ENCODE measurements at regions not wholly inside any gene's neighbourhood (a gene's known extent, or its start where the extent isn't known, plus 50 kb on each side); places are given as distances from the start of the nearest gene placed in this dataset.

GRCh38 chr10:44070282-44070681, 314.6 kb downstream of the CXCL12 start:
- intact Hi-C loops (cut with DNase I) = no loop called here
- DNase-seq (ENCODE audit: low spot score) = no peak

DNA sequence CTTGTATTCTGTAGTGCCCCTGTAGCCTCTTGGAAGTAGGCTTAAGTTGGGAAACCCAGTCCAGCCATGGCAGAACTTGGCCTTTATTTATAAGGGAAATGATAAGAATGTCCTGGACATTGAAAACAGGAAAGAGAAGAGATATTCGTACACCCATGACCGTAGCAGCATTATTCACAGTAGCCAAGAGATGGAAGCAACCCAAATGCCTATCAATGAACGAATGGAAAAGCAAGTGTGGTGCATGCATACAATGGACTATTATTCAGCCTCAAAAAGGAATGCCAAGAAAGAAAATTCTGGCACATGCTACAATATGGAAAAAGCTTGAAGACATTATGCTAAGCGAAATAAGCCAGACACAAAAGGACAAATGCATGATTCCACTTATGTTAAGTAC, 315.3 kb downstream of the CXCL12 start:
- no peak for DNase-seq (ENCODE audit: low spot score)
- intact Hi-C loops (cut with DNase I) = no loop called here

GRCh38 chr10:44068716-44069482, 316.0 kb downstream of the CXCL12 start:
- intact Hi-C loops (cut with DNase I) = no loop called here
- no peak for DNase-seq (ENCODE audit: low spot score)

DNA sequence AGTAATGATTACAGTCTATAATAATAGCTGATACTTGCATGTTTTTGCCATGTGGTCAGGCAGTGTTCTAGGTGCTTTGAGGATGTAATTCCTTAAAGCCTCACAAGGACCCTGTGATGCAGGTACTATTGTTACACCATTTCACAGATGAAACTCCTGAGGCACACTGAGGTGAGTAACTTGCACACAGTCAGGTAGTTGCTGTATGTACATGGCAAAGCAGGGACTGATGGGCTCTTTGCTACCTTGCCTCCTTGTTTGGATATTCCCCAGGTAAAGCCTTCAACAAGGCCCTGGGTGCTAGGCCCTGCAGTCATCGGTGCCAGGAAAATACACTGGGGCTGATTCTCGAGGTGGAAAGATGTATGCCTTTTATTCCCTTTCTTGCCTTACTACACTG, 317.5 kb downstream of the CXCL12 start:
- intact Hi-C loops (cut with DNase I) = no loop called here
- DNase-seq (ENCODE audit: low spot score) = no peak

GRCh38 chr10:44066527-44067255, 318.2 kb downstream of the CXCL12 start:
- DNase-seq (ENCODE audit: low spot score) = no peak
- intact Hi-C loops (cut with DNase I) = no loop called here

GRCh38 chr10:44065788-44066526, 318.9 kb downstream of the CXCL12 start:
- intact Hi-C loops (cut with DNase I) = no loop called here
- no peak for DNase-seq (ENCODE audit: low spot score)

GRCh38 chr10:44064987-44065787, 319.7 kb downstream of the CXCL12 start:
- intact Hi-C loops (cut with DNase I) = no loop called here
- DNase-seq (ENCODE audit: low spot score) = no peak

- intact Hi-C loops (cut with DNase I) = no loop called here
- no peak for DNase-seq (ENCODE audit: low spot score)
Measured at GRCh38 chr10:44064317-44064716, 320.6 kb downstream of the CXCL12 start.

- no peak for DNase-seq (ENCODE audit: low spot score)
- intact Hi-C loops (cut with DNase I) = no loop called here
Measured at GRCh38 chr10:44063686-44064085, 321.2 kb downstream of the CXCL12 start.

DNA sequence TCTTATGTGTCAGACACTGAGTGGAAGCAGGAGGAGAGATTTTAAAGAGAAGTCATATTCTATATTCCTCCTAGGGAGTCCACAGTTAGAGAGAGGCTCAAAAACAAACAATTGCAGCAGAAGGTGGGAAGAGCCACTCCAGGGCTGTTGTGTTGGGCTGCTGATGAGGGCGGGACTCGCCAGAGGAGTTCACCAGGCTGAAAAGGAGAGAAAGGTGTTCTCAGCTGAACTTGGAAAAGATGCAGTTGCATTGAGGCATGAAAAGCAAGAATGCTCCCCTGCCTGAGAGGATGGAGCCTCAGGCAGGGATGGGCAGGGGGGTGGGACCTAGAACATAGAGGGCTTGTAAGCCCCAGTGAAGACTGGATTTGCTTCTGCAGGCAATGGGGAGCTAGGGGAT, 324.2 kb downstream of the CXCL12 start:
- no peak for DNase-seq (ENCODE audit: low spot score)
- intact Hi-C loops (cut with DNase I) = no loop called here

DNA sequence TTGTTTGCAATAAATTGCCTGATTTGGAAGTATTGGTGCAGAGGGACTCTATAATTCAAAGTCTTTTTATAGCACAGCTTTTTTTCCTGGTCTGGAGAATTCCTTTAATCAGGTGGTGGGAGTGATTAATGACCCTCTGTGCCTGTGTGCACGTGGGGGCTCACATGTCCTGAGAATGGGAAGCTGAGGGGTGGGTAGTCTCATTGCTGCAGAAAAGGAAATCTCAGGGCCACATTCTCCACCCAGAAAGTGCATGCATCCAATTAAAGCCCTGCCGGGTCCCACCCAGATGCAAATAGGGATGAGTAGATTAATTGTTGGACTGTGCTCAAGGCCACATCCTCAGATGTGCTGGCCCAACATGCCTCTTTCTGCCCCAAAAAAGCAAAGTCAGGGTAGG, 324.7 kb downstream of the CXCL12 start:
- DNase-seq (ENCODE audit: low spot score) = no peak
- intact Hi-C loops (cut with DNase I) = no loop called here

- intact Hi-C loops (cut with DNase I) = loop anchor here (5.0 to 10.0 kb wide), 2 partner anchors 327 to 804 kb away; partner anchors contain the start of gene CXCL12
- no peak for DNase-seq (ENCODE audit: low spot score)
Measured at GRCh38 chr10:44058259-44058658, 326.6 kb downstream of the CXCL12 start.

DNA sequence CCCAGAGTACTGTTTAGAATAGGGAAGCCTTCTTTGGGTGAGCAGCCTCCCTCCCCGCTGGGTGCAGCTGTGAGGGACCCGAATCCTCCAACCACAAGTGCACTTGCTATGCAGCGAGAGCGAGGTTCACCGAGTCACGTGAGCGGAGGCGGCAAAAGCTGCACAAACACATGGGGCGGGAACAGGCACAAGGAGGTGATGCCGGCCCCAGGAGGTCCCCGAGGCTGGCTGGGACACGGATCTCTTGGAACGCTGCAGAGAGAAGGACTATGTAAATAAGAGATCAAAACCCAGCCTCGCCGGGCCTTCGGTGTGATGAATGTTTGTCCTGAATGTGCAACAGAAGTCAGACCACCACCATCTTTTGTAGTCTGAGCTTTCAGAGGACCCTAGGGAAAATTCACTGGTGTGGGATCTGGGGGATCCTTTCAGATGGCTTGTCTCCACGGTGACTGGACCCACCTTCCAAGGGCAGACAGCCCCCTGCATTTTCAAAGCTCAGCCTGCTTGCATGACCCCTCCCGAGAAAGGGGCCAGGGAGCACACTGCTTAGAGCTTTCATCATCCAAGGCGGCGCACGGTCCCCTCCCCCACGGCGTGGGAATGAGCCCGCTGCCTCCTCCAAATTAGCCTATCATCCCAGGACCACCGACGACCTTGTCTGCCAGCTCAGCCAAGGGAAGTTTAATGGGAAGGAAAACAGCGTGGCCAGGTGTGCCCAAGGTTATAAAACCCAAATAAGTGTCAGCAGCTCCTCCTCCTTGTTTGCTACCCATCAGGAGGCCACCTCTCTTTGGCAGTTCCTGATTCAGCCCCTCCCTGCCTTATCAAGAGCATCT, 327.7 kb downstream of the CXCL12 start:
- intact Hi-C loops (cut with DNase I) = loop anchor here (5.0 to 10.0 kb wide), 2 partner anchors 328 to 805 kb away; partner anchors contain the start of gene CXCL12
- no peak for DNase-seq (ENCODE audit: low spot score)

DNA sequence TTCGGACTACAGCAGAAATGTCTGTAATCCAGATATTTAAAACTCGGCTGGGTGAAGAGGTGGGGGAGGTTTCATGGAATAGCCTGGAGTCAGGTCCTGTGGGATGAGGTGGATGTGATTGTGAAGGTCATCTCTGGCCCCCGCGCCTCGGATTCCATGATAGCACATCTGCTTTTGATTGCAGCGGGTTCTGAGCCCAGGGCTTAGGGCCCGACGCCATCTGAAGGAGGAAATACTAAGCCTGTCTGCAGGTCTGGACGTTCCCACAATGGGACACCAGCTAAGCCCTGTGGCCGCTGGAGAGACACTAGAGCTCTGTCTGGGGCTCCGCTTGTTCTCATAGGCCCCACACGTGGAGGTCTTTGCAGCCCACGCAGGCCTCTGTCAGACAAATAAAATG, 328.7 kb downstream of the CXCL12 start:
- intact Hi-C loops (cut with DNase I) = loop anchor here (5.0 to 10.0 kb wide), 2 partner anchors 329 to 806 kb away; partner anchors contain the start of gene CXCL12
- DNase-seq (ENCODE audit: low spot score) = no peak

DNA sequence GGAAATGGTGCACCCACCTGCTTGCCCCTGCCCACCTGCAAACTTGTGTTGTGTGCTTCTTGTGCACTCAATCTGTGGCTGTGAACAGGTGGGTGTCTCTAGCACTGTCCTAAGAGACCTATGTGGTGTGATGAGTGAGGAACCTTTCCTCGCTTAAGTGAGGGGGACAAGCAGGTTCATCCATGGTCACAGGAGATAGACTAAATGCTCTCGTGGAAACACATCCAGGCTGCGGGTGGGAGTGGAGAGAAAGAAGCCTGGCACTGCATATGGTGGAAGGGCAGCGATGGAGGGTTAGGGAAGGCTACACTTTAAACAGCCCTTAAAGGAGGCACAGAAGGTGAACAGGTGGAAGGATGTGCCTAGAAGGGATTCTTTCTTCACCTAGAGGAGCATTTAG, 330.9 kb downstream of the CXCL12 start:
- no peak for DNase-seq (ENCODE audit: low spot score)
- intact Hi-C loops (cut with DNase I) = loop anchor here (2.0 to 10.0 kb wide), 2 partner anchors 47 to 331 kb away; partner anchors contain the start of gene CXCL12

DNA sequence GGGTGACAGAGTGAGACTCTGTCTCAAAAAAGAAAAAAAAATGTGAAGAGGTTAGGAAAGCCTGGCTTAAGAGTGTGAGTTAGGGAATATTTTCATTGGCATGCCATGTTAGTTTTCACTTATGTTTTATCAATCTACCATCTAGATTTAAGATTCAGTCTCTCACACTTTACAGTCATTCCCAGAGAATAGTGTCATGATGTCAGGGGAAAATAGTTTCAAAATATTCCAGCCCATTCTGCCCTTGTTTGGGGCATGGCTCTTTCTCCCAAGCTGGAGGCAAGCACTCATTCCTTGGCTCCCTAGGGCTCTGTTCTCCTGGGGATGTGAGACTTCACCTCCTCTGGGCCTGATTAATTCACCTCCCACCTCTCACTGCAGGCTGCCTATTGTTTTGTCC, 331.5 kb downstream of the CXCL12 start:
- intact Hi-C loops (cut with DNase I) = loop anchor here (10.0 kb wide), 1 partner anchor 331 kb away; the partner anchor contains the start of gene CXCL12
- no peak for DNase-seq (ENCODE audit: low spot score)

DNA sequence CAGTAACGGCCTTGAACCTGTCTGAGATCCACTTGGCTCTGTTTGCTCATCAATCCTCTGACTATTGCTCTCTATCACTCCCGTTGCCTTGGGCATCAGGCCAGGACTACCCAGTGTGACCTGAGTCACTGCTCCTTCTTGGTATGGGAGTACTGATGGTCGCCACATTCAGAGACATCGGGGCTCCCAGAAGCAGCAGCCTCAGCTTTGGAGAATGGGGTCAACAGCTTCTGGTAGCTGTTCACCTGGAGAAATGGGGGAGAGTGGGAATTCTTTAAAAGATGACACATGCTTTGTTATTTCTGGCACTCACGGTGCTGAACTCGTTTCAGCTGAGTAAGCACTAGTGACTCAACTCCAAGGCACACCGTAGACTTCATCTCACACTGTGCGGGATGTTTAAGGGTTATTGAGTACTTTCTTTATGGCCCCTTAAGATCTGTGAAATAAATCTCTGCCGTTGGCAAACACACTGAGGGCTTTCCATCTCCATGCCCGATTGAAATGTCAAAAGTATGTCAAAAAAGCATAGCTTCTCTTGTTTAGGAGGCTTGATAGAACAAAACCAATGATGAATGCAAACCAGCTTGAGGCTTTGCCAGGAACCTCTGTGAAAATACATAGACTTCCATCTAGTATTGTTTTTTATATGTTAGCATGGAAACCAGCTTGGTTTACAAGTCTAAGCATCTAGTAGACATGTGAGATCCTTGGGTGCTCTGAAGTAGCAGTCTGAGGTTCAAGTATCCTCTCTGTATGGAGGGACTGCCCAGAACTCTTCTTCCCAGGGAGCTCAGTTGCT, 333.1 kb downstream of the CXCL12 start:
- intact Hi-C loops (cut with DNase I) = loop anchor here (10.0 kb wide), 1 partner anchor 333 kb away; the partner anchor contains the start of gene CXCL12
- no peak for DNase-seq (ENCODE audit: low spot score)
